H1 (cell line): ENCODE measurements at regions not wholly inside any gene's neighbourhood (a gene's known extent, or its start where the extent isn't known, plus 50 kb on each side); places are given as distances from the start of the nearest gene placed in this dataset.

Experiments used
- CTCF ChIA-PET: fragments of 300-600 bp; sonication (Branson Sonifier 250); formaldehyde crosslinking; loops from one replicate; lab custom pipeline; 2021; ENCODE audit not compliant: partially characterized antibody; lab: Charles Lee
- POLR2A ChIA-PET: fragments of 300-600 bp; sonication (Branson Sonifier 250); formaldehyde crosslinking; loops from one replicate; lab custom pipeline; 2021; ENCODE audit warnings: inconsistent platforms; ENCODE audit not compliant: partially characterized antibody; lab: Charles Lee
- DNase-seq, 2 experiments: peaks; one replicate each; pipeline versions ENCODE4 v3.0.0 to v3.0.0-alpha.2; 2010 to 2022; ENCODE audit warnings: low spot score in 2 of 2, low read depth in 1 of 2, mixed read lengths in 1 of 2
- FAIRE-seq: peaks from 2 replicates; lab custom pipeline; 2011; peaks lifted over from hg19 to GRCh38; lab: Jason Lieb, UNC
- H2AFZ ChIP-seq: 2 replicates; pipeline ENCODE4 v1.8.1; 2012; ENCODE audit warnings: low read length, inconsistent platforms
- H2AK5ac ChIP-seq: 2 replicates; pipeline ENCODE4 v1.6.1; 2013; ENCODE audit warnings: low read depth, low read length
- H2BK120ac ChIP-seq: replicated peaks from 2 replicates; pipeline ENCODE3; 2013; ENCODE audit warnings: low read depth, low read length, inconsistent platforms
- H2BK12ac ChIP-seq: 2 replicates; pipeline ENCODE4 v1.6.1; 2013; ENCODE audit warnings: low read depth, low read length
- H2BK15ac ChIP-seq: 2 replicates; pipeline ENCODE4 v1.6.1; 2013; ENCODE audit warnings: low read length
- H2BK20ac ChIP-seq: 2 replicates; pipeline ENCODE4 v1.6.1; 2013; ENCODE audit warnings: low read length
- H2BK5ac ChIP-seq: 2 replicates; pipeline ENCODE4 v1.6.1; 2013; ENCODE audit warnings: low read depth, low read length
- H3K14ac ChIP-seq: 2 replicates; pipeline ENCODE4 v1.6.1; 2013; ENCODE audit warnings: inconsistent platforms; ENCODE audit not compliant: insufficient read length
- H3K18ac ChIP-seq: 2 replicates; pipeline ENCODE4 v1.6.1; 2013; ENCODE audit warnings: low read length; ENCODE audit errors: extremely low read depth
- H3K23ac ChIP-seq: 2 replicates; pipeline ENCODE4 v1.6.1; 2013; ENCODE audit warnings: inconsistent platforms; ENCODE audit not compliant: insufficient read length
- H3K23me2 ChIP-seq: 2 replicates; pipeline ENCODE4 v1.6.1; 2013; ENCODE audit warnings: low read depth, low read length
- H3K27ac ChIP-seq: 2 replicates; pipeline ENCODE4 v1.6.1; 2011; ENCODE audit warnings: low read depth, low read length, inconsistent platforms
- H3K27me3 ChIP-seq, 4 experiments: replicated peaks in 1 of 4; 1 replicate in 1 of 4; 2 replicates in 3 of 4; pipeline versions ENCODE4 v1.6.1 to v1.8.1; 2011 to 2013; ENCODE audit warnings: low read length in 3 of 4, mild to moderate bottlenecking in 3 of 4, inconsistent platforms in 2 of 4, mixed read lengths in 2 of 4, moderate library complexity in 1 of 4; ENCODE audit not compliant: control insufficient read depth in 3 of 4, insufficient read depth in 3 of 4; ENCODE audit errors: extremely low read depth in 1 of 4
- H3K36me3 ChIP-seq, 4 experiments: 2 replicates each; pipeline versions ENCODE4 v1.6.1 to v1.8.1; 2011 to 2013; ENCODE audit warnings: mild to moderate bottlenecking in 4 of 4, low read length in 3 of 4, moderate library complexity in 2 of 4, control low read depth in 1 of 4, inconsistent platforms in 1 of 4; ENCODE audit not compliant: insufficient read depth in 4 of 4, control insufficient read depth in 2 of 4
- H3K4ac ChIP-seq: replicated peaks from 2 replicates; pipeline ENCODE3; 2013; ENCODE audit warnings: low read length, low read depth, mixed read lengths, inconsistent platforms; ENCODE audit not compliant: insufficient read length
- H3K4me1 ChIP-seq, 4 experiments: replicated peaks in 1 of 4; 1 replicate in 1 of 4; 2 replicates in 3 of 4; pipeline versions ENCODE4 v1.6.1 to v1.8.1; 2011 to 2013; ENCODE audit warnings: low read length in 3 of 4, inconsistent platforms in 2 of 4, mixed read lengths in 1 of 4; ENCODE audit not compliant: insufficient read depth in 4 of 4, control insufficient read depth in 3 of 4
- H3K4me2 ChIP-seq, 2 experiments: 2 replicates each; pipeline versions ENCODE4 v1.6.1 to v1.8.1; 2011 to 2013; ENCODE audit warnings: low read depth in 2 of 2, low read length in 2 of 2, control low read depth in 1 of 2, inconsistent platforms in 1 of 2, mild to moderate bottlenecking in 1 of 2; ENCODE audit not compliant: insufficient read depth in 1 of 2
- H3K4me3 ChIP-seq, 4 experiments: fragments of 200-600, 300-600 bp in 1 of 4; sonication (generic), shearing (Covaris generic), sonication (Bioruptor Twin) in 1 of 4; 2 replicates each; pipeline versions ENCODE4 v1.5.1 to v1.8.1; 2011 to 2016; ENCODE audit warnings: low read length in 4 of 4, low read depth in 3 of 4, control low read depth in 2 of 4, inconsistent platforms in 2 of 4, mild to moderate bottlenecking in 2 of 4, mixed read lengths in 1 of 4, moderate library complexity in 1 of 4; ENCODE audit not compliant: insufficient read depth in 2 of 4; ENCODE audit errors: extremely low read depth in 1 of 4
- H3K56ac ChIP-seq: replicated peaks from 2 replicates; pipeline ENCODE3; 2013; ENCODE audit warnings: low read depth, mild to moderate bottlenecking, mixed read lengths, low read length, inconsistent platforms; ENCODE audit not compliant: insufficient read length
- H3K79me1 ChIP-seq: 2 replicates; pipeline ENCODE4 v1.6.1; 2013; ENCODE audit warnings: low read depth, low read length, control low read depth
- H3K79me2 ChIP-seq, 2 experiments: 2 replicates each; pipeline versions ENCODE4 v1.6.1 to v1.8.1; 2012 to 2013; ENCODE audit warnings: low read length in 2 of 2, mild to moderate bottlenecking in 2 of 2, inconsistent platforms in 1 of 2; ENCODE audit not compliant: insufficient read depth in 2 of 2, control insufficient read depth in 1 of 2
- H3K9ac ChIP-seq, 4 experiments: replicated peaks in 1 of 4; 1 replicate in 1 of 4; 2 replicates in 3 of 4; pipeline versions ENCODE4 v1.6.1 to v1.8.1; 2011 to 2013; ENCODE audit warnings: low read depth in 3 of 4, low read length in 3 of 4, control low read depth in 2 of 4, mild to moderate bottlenecking in 2 of 4, moderate library complexity in 2 of 4, inconsistent platforms in 1 of 4; ENCODE audit errors: extremely low read depth in 1 of 4
- H3K9me3 ChIP-seq, 2 experiments: 2 replicates each; pipeline versions ENCODE4 v1.6.1 to v1.8.1; 2012 to 2013; ENCODE audit warnings: mild to moderate bottlenecking in 2 of 2, moderate library complexity in 2 of 2, control low read depth in 1 of 2, inconsistent platforms in 1 of 2, low read depth in 1 of 2, low read length in 1 of 2, mixed read lengths in 1 of 2; ENCODE audit not compliant: insufficient read depth in 2 of 2
- H4K20me1 ChIP-seq, 2 experiments: replicated peaks in 1 of 2; 2 replicates each; pipeline versions ENCODE3 to v1.8.1; 2011 to 2013; ENCODE audit warnings: inconsistent platforms in 2 of 2, low read length in 2 of 2, mild to moderate bottlenecking in 1 of 2; ENCODE audit not compliant: insufficient read depth in 2 of 2, control insufficient read depth in 1 of 2
- H4K5ac ChIP-seq: 2 replicates; pipeline ENCODE4 v1.6.1; 2013; ENCODE audit warnings: low read length, low read depth, mixed read lengths, inconsistent platforms; ENCODE audit not compliant: insufficient read length
- H4K8ac ChIP-seq: 2 replicates; pipeline ENCODE4 v1.8.0; 2013; ENCODE audit warnings: mild to moderate bottlenecking, moderate library complexity, low read length, inconsistent platforms; ENCODE audit not compliant: insufficient read depth; ENCODE audit errors: extremely low read depth
- H4K91ac ChIP-seq: replicated peaks from 2 replicates; pipeline ENCODE3; 2013; ENCODE audit warnings: low read length, mixed read lengths, inconsistent platforms; ENCODE audit not compliant: insufficient read length
- ASH2L ChIP-seq: fragments of 200-600, 300-600 bp; sonication (generic); IDR thresholded peaks from one replicate; pipeline ENCODE4 v1.7.1; 2017; ENCODE audit warnings: low read length
- BACH1 ChIP-seq: IDR thresholded peaks from 2 replicates; pipeline ENCODE4 v1.6.1; 2012; ENCODE audit warnings: low read length, improper control_type of control experiment
- CEBPB ChIP-seq: IDR thresholded peaks from 2 replicates; pipeline ENCODE4 v1.6.1; 2012; ENCODE audit warnings: low read depth, low read length
- CTBP2 ChIP-seq: IDR thresholded peaks from 2 replicates; pipeline ENCODE4 v1.7.0; 2011; ENCODE audit warnings: borderline replicate concordance, mild to moderate bottlenecking, moderate library complexity, mixed read lengths, low read length; ENCODE audit not compliant: insufficient read depth, insufficient read length
- EGR1 ChIP-seq: IDR thresholded peaks from 2 replicates; pipeline ENCODE4 v1.6.1; 2011; ENCODE audit warnings: low read depth, low read length, borderline replicate concordance
- HDAC2 ChIP-seq, 2 experiments: fragments of 300-600 bp in 1 of 2; sonication (generic) in 1 of 2; IDR thresholded peaks; 2 replicates each; pipeline ENCODE4 v1.6.1; 2011 to 2012; ENCODE audit warnings: low read depth in 2 of 2, low read length in 2 of 2, mild to moderate bottlenecking in 2 of 2, moderate library complexity in 2 of 2, borderline replicate concordance in 1 of 2, inconsistent platforms in 1 of 2
- POLR2A ChIP-seq, 2 experiments: IDR thresholded peaks; 1 replicate in 1 of 2; 2 replicates in 1 of 2; pipeline ENCODE4 v1.6.1; 2011; ENCODE audit warnings: low read depth in 2 of 2, low read length in 2 of 2, mild to moderate bottlenecking in 2 of 2; ENCODE audit errors: control extremely low read depth in 1 of 2
- POU5F1 ChIP-seq: IDR thresholded peaks from 2 replicates; pipeline ENCODE4 v1.6.1; 2011; ENCODE audit warnings: low read depth, mild to moderate bottlenecking, low read length, moderate library complexity
- SIRT6 ChIP-seq: IDR thresholded peaks from one replicate; pipeline ENCODE4 v1.7.1; 2012; ENCODE audit warnings: low read length, inconsistent platforms
- SP4 ChIP-seq: IDR thresholded peaks from 2 replicates; pipeline ENCODE4 v1.6.1; 2012; ENCODE audit warnings: low read length, inconsistent platforms
- WGBS, 2 experiments: shearing (Covaris generic) in 1 of 2; methylation state at CpG; one replicate each; pipeline versions ENCODE4 v1.1.6 to v1.1.7; 2013 to 2015; ENCODE audit warnings: low lambda C conversion rate in 2 of 2, mixed read lengths in 2 of 2, inconsistent platforms in 1 of 2, low coverage in 1 of 2, missing lambda C conversion rate in 1 of 2; ENCODE audit not compliant: insufficient replicate concordance in 2 of 2, insufficient coverage in 1 of 2, insufficient read length in 1 of 2; ENCODE audit errors: extremely low coverage in 1 of 2, missing lambda C conversion rate in 1 of 2; 5-methylcytosine and 5-hydroxymethylcytosine counted together
- TF ChIP-seq, protein P1 (sequence below): IDR thresholded peaks from 2 replicates; pipeline ENCODE4 v1.6.1; 2011; ENCODE audit warnings: low read depth, mild to moderate bottlenecking, low read length; ENCODE audit not compliant: insufficient read depth

DNA sequence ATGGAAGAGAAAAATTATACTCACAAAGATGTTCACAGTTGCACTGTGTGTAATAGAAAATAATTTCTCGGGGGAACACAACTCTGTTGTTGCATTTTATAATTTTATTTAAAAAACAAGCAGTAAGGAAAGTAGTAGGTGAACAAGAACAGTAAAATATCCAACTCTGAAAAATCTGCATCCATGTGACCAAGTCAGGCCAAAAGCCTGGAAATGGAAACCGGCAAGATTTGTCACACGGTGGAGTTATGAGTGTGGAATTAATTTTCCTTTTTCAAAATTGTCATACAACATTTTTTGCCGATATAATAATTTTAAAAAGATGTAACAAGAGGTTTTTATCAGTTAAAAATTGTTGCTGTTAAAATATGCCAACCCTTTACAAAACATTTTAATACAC, 1421.5 kb downstream of the BRD1 start:
- Histone ChIP-seq H3K36me3 (no peaks in the 10 kb centered on the region), H2AFZ (no peak overlapping the region), H3K4me3 (no peak overlapping the region), H2BK20ac (no peak overlapping the region), H3K14ac (no peak overlapping the region), H3K4me1 (no peaks in the 10 kb centered on the region; a peak in 1 of 7 replicates), H4K91ac (no peak overlapping the region), H4K20me1 (no peaks in the 10 kb centered on the region), H2BK15ac (no peak overlapping the region), H2BK12ac (no peak overlapping the region), H3K23ac (no peak overlapping the region), H3K79me2 (no peaks in the 10 kb centered on the region), H3K27me3 (no peaks in the 10 kb centered on the region; a peak in 1 of 7 replicates), H4K8ac (no peak overlapping the region), H3K9ac (no peak overlapping the region), H2BK5ac (no peak overlapping the region), H2AK5ac (no peak overlapping the region), H3K27ac (no peak overlapping the region), H3K9me3 (no peaks in the 10 kb centered on the region), H3K4ac (no peak overlapping the region), H3K56ac (no peak overlapping the region), H3K23me2 (no peaks in the 10 kb centered on the region; the same call in 1 of the 2 replicates), H3K79me1 (no peaks in the 10 kb centered on the region), H2BK120ac (no peak overlapping the region), H4K5ac (no peak overlapping the region), H3K4me2 (no peak overlapping the region), H3K18ac (no peak overlapping the region)
- no peak for TF ChIP-seq POLR2A (IDR thresholded peaks at IDR 0.05; ENCODE audit: control extremely low read depth in 1 of 2, low read depth in 2 of 2, low read length in 2 of 2)
- TF ChIP-seq BACH1, result no peak
- no peak for TF ChIP-seq ASH2L
- TF ChIP-seq HDAC2 (IDR thresholded peaks at IDR 0.05; ENCODE audit: borderline replicate concordance in 1 of 2, low read depth in 2 of 2, low read length in 2 of 2), result no peak
- no peak for TF ChIP-seq EGR1
- TF ChIP-seq CTBP2, result no peak
- no peak for TF ChIP-seq SIRT6
- no peak for TF ChIP-seq SP4
- no peak for TF ChIP-seq CEBPB
- TF ChIP-seq, protein P1, sequence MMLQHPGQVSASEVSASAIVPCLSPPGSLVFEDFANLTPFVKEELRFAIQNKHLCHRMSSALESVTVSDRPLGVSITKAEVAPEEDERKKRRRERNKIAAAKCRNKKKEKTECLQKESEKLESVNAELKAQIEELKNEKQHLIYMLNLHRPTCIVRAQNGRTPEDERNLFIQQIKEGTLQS, result no peak
- TF ChIP-seq POU5F1, result no peak
- DNase-seq (no peak), FAIRE-seq (no peak)
- 95% methylated on average over 4 of the region's 4 CpGs; no CpG with 5 or more reads in 1 of the 2 experiments for WGBS, 2 experiments
- CTCF ChIA-PET, result no interaction called here
- POLR2A ChIA-PET, result no interaction called here
